ENCODE measurements at regions not wholly inside any gene's neighbourhood (a gene's known extent, or its start where the extent isn't known, plus 50 kb on each side); places are given as distances from the start of the nearest gene placed in this dataset.

- DNase-seq = no peak
These were observed 104.2 kb upstream of the SDK1 start for GRCh38 chr7:3196629-3197400.

- no peak for DNase-seq
These were observed 103.4 kb upstream of the SDK1 start for GRCh38 chr7:3197567-3198213.

- DNase-seq = no peak
These were observed 102.7 kb upstream of the SDK1 start for GRCh38 chr7:3198316-3198715.

GRCh38 chr7:3200504-3200903 is 100.5 kb upstream of the SDK1 start:
- peak; percentile 2 for DNase-seq

- DNase-seq = no peak
These were observed 99.7 kb upstream of the SDK1 start for GRCh38 chr7:3201306-3201705.

- no peak for DNase-seq
These were observed 98.9 kb upstream of the SDK1 start for GRCh38 chr7:3201937-3202710.

GRCh38 chr7:3204526-3204925 is 96.5 kb upstream of the SDK1 start:
- DNase-seq = no peak

GRCh38 chr7:3206101-3206500 is 95.0 kb upstream of the SDK1 start:
- DNase-seq = no peak

- no peak for DNase-seq
These were observed 94.3 kb upstream of the SDK1 start for GRCh38 chr7:3206771-3207191.

GRCh38 chr7:3207387-3207902 is 93.6 kb upstream of the SDK1 start:
- DNase-seq = no peak

- DNase-seq = no peak
These were observed 90.5 kb upstream of the SDK1 start for GRCh38 chr7:3210531-3210930.

- no peak for DNase-seq
These were observed 87.0 kb upstream of the SDK1 start for GRCh38 chr7:3214090-3214413.

- no peak for DNase-seq
These were observed 85.1 kb upstream of the SDK1 start for GRCh38 chr7:3215624-3216585.

- no peak for DNase-seq
These were observed 83.9 kb upstream of the SDK1 start for GRCh38 chr7:3217166-3217565.

- DNase-seq = no peak
These were observed 82.4 kb upstream of the SDK1 start for GRCh38 chr7:3218411-3219225.

- DNase-seq = no peak
These were observed 71.1 kb upstream of the SDK1 start for GRCh38 chr7:3229904-3230470.

GRCh38 chr7:3230908-3231307 is 70.1 kb upstream of the SDK1 start:
- DNase-seq = no peak

- DNase-seq = no peak
These were observed 68.8 kb upstream of the SDK1 start for GRCh38 chr7:3232228-3232627.

- no peak for DNase-seq
These were observed 67.8 kb upstream of the SDK1 start for GRCh38 chr7:3233301-3233700.

GRCh38 chr7:3234051-3234450 is 67.0 kb upstream of the SDK1 start:
- no peak for DNase-seq

- DNase-seq = no peak
These were observed 66.2 kb upstream of the SDK1 start for GRCh38 chr7:3234851-3235250.

All from stimulated activated CD4-positive, alpha-beta T cell treated with anti-CD3 and anti-CD28 coated beads, Interleukin-12 subunit alpha, Interleukin-12 subunit beta, amount 100 ng/mL, for 4 hours (primary cell).